ENCODE measurements at regions not wholly inside any gene's neighbourhood (a gene's known extent, or its start where the extent isn't known, plus 50 kb on each side); places are given as distances from the start of the nearest gene placed in this dataset.
"Not testable (repeated sequence)": the region's sequence is repeated elsewhere in the genome, so short reads cannot be mapped to it uniquely, and the experiment has no call there.

DNA sequence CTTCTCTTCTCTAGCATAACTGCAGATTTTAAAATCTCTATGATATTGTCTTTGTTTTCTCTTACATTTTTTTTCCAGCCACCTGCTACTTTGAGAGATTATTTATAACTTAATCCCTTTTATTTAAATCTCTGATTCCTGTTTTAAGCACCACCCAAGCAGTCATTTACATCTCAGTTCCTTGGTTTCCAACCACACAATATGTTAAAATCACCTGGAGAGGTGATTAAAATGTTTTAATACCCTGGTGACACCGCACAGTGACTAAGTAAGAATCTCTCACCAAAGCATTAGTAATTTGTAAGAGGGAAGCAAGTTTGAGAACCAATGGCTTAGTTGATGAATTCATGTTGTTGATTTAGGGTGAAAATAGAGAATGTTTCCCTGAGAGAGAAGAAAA lies 849.8 kb downstream of the TMTC2 start:
- no peak for ATAC-seq

DNA sequence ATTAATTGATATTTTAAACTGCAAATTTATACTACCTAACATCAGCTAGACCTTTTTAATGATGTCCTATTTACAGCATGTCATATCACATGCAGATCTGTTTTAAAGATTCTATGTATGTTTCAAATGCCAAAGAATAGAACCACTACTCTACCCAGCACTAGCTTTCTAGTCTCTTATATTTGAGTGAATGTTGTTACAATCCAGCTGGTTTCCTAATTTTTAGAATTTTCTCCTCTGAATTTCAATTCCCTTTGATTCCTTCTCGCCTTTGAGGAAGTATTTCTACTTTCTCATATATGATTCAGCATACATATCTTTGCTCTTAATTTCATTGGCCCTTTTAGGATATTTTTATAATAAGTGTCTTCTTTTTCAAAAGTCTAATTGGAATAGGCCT lies 841.9 kb downstream of the TMTC2 start:
- no peak for ATAC-seq

DNA sequence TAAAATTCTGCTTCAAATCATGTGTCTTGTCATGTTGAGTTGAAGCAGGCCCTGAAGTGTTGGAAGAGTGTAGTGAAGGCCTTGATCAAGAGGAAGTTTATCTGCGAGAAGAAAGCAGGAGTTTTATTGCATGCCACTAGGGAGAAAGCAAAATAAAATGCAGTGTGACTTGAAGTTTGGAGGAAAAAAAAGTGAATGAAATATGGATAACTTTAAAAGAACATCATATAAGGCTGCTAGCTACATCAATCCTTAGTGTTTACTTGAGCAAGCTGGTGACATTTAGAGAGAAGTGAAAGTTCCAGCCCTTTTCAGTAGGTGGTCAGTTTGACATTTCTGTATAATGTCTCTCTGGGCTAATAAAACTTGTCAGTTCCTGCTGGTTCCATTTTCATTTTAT lies 841.1 kb downstream of the TMTC2 start:
- ATAC-seq = no peak

DNA sequence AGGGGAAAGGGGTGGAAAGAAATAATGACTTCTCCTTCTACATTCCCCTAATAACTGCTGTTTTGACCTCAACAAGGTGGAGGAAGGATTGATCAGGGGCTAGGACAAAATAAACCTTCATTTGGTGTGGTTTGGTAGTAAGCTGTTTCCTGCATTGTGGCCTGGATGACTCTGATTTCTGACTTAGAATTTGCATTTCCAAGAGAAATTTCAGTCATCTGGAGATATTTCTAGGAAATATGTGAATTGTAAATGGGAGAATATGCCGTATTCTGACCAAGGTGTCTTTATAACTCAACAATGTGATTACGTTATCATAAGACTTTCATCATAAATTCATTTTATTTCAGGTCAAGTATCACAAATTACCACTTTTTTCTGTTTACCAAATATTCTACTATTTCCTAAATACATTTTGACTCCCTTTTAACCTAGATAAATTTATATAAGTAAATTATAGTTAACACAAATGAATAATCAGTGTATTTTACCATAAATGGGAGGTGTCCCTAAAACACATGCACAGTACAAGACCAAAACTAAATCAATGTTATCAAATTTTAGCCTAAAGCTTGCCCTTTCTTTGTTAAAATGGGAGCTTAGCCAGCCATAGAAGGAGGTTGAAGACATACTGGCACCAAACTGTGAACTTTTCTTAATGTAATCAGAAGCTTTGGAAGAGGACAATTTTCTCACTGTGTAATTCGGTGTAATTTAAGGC lies 828.8 kb downstream of the TMTC2 start:
- no peak for ATAC-seq

DNA sequence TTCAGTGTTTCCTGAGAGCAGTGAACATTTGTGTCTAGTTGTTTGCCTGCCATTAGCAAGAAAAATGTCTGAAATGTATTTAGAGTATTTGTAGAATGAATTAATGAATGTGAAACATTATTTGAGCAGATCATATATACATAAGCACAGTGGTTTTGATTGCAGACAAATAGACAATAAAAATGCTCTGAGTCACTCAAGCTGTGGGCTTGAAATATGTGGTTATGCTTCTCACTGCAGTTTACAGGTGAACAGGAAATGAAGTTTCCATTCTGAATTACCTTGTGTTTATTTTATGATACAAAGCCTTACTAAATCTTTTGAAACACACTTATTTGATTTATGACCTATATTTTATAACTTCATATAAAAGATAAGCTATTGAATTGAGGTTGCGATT lies 827.7 kb downstream of the TMTC2 start:
- ATAC-seq = peak; percentile 59

DNA sequence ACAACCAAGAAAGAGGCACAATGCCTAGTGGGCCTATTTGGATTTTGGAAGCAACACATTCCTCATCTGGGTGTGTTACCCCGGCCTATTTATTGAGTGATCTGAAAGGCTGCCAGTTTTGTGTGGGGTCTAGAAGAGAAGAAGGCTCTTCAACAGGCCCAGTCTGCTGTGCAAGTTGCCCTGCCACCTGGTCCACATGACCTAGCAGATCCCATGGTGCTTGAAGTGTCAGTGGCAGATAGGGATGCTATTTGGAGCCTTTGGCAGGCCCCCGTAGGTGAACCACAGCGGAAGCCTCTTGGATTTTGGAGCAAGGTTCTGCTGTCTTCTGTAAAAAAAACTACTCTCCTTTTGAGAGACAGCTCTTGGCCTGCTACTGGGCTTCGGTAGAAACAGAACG lies 820.1 kb downstream of the TMTC2 start:
- no peak for ATAC-seq

DNA sequence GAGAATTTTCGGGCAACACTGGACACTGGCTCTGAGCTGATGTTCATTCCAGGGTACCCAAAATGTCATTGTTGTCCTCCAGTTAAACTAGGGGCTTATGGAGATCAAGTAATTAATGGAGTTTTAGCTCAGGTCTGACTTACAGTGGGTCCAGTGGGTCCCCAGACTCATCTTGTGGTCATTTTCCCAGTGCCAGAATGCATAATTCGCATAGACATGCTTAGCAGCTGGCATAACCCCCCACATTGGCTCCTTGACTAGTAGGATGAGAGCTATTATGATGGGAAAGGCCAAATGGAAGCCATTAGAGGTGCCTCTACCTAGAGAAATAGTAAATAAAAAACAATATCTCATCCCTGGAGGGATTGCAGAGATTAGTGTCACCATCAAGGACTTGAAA lies 818.9 kb downstream of the TMTC2 start:
- ATAC-seq = no peak

DNA sequence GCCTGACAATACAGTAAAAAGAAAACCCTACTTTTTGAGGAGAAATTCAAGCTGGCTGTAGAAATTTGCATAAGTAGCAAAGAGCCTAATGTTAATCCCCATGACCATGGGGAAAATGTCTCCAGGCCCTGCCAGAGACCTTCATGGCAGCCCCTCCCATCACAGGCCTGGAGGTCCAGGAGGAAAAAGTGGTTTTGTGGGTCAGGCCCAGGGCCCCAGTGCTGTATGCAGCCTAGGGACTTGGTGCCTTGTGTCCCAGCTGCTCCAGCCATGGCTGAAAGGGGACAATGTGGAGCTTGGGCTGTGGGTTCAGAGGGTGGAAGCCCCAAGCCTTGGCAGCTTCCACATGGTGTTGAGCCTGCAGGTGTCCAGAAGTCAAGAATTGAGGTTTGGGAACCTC lies 813.2 kb downstream of the TMTC2 start:
- not testable (repeated sequence) for ATAC-seq

DNA sequence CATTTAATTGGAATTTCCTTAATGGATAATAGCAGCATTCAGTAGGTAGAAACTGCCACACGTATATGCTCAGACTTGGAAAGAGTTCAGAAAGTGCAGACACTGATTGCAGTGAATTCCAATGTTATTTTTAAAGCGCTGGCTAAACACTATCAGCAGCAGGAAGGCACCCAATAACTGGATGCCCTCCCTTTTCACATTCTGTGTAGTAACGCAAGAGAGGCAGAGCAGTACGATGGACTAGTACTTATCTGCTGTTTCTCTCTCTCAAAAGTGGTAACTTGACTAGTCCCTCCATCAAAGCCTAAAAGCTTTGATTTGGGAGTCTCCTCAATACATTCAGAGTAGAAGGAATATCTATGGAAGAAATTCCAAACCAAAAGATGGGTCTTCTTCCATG lies 791.0 kb downstream of the TMTC2 start:
- ATAC-seq = no peak

DNA sequence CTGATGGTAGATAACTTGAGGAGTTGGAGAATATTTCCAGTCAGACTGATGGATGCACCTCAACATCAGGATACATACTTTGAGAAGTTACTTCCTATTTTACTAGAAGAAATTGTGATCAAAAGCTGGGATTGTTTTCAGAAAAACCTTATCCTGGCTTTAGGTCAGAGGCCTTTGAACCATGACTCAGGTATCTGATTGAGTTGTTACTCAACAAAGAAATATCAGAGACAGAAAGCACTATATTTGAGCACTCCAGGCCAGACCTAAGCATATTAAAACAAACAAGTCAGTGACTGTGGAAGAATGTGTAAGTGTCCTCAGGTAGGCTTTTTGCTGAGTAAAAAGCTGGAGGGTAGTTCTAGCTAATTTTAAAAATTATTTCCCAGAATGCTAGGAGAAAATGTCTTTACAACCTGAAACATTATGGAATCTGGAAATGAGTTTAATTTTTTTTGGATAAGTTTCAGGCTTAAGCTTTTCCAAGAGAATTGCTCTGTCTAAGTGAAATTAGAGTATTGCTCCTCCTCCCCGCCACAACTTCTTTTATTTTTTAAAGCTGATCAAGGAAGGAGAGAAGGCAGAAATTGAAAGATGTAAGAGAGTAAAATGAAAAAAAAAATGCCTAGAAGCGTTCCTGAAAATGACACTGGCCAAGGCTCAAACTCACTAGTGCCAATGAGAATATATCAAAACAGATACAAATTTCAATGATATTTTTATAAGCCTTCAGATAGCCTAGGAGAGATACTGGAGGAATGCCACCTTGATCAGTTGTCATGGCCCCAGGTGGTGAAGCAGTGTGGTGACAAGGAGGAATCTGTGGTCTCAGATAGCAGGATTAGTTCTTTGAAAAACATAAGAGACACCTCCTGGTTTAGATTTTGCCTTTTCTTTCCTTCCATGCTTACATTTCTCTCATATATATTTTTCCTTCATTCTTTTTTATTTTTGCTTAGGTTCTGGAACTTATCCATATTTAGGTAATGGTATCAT lies 790.3 kb downstream of the TMTC2 start:
- no peak for ATAC-seq

DNA sequence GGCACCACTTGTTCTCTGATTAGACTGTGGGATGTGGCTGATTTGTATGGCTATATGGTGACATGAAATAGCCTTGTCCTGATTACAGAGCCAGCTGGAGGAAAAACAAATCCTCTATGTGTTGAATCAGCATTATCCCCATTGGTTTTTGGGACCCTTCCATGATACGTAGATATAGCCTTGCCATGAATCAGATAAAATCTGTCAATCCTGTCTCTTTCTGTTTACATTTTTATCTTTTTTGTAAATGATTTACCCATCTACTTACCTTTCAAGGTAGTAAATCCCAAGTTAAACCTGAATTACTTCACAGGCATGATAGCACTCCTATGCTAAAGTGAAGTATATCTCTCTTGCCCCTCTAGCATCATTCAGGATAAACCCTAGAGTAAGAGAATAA lies 789.3 kb downstream of the TMTC2 start:
- no peak for ATAC-seq

DNA sequence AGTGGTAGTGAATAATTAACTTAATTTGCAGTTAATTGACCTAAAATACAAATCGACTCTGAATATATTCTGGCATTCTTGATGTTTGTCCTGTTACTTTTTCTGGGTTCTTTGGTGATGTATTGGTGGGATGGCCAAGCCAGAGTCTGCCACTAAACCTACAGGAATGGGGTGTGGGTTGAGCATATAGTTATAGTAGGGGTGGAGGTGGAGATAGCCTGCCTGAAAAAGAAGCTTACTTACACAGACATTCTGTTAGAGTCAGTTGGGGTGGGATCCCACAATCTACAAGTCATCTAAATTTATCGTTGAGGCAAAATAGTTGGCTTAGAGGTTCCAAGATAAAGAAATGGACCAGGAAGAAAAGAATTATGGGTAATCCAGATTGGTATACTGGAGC lies 787.7 kb downstream of the TMTC2 start:
- ATAC-seq = no peak

DNA sequence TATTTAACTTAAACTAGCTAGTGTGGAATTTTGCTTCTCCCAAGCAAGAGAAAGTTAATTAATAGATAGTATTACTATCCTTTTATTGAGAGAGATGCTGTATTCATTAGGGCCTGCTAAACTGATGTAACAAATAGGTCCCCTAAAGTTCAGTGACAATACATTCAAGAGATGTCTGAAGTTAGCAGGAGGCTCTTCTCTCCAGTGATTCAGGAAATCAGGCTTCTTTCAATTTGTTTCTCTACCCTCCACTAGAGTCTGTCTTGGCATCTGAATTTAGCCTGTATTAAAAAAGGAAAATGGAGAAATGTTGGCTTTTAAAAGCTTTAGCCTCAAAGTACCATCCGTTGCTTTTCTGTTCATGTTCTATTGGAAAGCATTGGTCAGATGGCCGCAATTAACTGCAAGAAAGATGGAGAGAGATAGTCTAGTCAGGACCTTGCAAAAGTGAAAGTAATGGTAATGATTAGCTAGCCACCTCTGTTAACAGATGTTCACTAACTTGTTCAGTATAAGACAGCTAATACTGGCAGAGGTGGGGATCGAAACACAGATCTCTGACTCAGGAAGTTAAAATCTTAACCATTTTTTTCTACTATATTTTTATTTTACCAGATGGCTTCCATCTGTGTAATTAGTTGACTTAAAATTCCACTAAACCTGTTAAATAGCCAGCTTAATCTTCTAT lies 786.8 kb downstream of the TMTC2 start:
- ATAC-seq = no peak

DNA sequence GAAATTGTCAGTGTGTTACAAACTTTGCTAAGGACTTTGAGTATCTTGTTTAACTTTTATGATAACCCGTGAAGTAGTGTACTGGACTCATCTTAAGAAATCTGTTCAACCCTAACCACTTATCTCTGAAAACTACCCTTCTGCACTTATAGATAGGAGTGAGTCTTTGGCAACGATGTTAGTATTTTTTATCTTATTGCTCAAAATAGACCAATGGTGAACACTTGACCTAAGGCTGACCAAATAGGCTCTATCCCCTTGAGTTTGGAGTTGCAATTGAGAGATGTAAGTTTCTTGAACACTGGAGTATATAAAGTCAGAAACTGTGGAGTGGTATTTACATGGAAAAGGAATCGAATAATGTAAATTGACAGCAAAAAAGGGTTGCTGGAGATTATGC lies 786.1 kb downstream of the TMTC2 start:
- no peak for ATAC-seq

DNA sequence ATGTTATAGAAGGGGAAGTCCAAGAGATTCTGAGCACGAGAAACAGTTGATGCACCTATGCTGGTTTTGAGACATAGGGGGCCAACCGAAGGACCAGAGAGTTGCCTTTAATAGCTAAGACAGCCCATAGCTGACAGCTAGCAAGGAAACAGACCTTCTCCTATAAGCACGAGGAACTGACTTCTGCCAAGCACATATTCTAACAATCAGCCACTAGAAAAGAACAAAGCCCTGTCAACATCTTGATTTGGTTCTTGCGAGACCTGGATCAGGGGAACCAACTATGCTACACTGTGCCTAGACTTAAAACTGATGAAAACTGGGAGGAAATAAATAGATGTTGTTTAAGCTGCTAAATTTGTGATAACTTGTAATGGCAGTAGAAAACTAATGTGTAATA lies 785.6 kb downstream of the TMTC2 start:
- ATAC-seq = no peak

DNA sequence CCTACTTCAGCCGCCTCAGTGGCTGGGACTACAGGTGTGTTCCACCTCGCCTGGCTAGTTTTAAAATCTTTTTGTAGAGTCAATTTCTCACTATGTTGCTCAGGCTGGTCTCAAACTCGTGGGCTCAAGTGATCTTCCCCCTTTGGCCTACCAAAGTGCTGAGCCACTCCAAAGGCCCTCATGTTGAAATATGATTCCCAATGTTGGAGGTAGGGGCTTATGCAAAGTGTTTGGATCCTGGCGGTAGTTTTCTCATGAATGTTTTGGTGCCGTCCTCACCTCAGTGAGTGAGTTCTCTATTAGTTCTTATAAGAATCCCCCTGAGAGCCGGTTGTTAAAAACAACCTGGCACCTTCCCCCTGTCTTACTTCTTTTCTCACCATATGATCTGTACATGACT lies 784.6 kb downstream of the TMTC2 start:
- ATAC-seq = no peak

DNA sequence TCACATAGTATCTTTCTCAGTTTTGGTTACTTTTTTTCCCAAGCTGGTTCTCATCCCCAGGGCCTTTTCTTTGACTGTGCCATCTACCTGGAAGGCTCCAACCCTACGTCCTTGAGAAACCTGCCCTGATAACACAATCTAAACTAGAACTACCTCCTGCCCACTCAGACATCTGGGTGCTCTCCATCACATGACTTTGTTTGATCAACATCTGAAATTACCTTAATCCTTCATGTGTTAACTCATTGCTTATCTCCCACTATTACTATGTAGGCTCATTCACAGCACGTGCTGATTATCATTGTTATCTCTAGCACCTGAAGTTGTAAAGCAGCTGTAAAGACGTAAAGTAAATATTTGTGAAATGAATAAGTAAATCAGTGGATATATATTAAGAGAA lies 784.0 kb downstream of the TMTC2 start:
- no peak for ATAC-seq

DNA sequence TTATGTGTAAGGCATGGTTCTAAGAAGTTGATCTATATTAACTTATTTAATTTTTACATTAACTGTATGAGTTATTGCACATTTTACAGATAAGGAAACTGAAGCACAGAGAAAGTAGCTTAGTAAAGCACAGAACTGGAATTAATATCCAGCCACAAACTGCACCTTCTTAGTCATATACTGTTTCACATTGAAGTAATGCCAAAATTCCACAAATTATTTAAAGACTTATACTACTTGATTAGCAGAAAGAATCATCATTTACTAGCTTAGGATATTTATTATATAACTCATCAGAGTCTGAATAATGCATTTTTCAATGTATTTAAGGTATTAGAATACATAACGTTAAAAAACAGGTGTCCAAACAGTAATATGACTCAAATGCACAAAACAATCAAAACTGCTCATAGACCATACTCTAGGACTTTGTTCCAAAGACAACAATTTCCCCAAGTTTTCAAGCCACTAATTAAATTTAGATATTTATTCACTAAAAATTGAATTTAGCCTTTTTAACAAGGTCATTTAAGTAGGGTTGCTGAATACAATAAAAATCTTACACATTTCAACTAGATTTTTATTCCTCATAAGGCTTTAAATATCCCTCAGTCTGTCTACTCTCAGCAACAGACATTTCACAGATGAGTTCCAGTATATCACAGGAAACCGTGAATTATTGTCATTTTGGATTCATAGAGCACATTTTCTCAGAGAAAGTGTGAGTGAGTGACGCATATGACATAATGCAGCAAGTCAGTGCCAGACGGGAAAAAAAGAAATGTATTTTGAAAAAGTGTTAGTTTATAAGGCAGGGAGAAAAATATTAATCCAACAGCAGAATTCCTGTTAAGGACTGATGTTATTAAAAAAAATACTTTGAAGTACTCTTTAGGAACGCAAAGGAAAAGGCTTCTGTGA lies 782.5 kb downstream of the TMTC2 start:
- no peak for ATAC-seq

DNA sequence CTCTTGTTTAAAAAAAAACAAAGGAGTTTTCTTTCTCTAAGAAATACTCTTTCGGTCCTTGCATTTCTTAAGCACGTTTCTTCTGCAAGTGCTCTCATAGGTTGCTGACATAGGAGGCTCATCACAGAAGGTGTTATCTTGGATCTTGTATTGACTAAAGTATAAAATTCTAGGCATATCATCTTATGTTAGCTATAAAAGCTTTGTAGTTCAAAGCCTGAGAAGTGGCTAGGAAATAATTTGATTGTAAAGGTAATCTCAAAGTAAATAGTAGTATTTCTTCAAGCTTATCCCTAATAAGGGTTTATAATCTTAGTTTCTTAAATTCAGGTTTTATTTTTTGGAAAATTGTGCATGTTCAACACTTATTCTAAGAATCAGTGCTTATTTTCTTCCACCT lies 778.9 kb downstream of the TMTC2 start:
- ATAC-seq = no peak

DNA sequence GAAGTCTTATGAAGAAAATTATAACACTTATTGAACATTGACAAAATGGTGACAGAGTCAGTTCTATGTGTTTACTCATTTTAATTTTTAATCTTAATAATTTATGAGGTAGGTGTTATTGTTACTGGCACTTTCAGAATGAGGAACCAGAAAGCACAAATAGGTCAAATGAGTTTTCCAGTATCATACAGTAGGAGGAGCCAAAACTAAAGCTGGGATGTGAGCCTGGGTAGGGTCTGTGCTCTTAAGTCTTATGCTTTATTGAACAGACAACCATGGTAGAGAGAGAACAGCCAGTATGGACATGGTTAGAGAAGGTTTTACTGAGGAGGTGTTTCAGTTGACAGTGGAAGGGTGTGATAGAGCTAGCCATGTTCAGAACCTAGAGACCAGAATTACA lies 775.7 kb downstream of the TMTC2 start:
- no peak for ATAC-seq

DNA sequence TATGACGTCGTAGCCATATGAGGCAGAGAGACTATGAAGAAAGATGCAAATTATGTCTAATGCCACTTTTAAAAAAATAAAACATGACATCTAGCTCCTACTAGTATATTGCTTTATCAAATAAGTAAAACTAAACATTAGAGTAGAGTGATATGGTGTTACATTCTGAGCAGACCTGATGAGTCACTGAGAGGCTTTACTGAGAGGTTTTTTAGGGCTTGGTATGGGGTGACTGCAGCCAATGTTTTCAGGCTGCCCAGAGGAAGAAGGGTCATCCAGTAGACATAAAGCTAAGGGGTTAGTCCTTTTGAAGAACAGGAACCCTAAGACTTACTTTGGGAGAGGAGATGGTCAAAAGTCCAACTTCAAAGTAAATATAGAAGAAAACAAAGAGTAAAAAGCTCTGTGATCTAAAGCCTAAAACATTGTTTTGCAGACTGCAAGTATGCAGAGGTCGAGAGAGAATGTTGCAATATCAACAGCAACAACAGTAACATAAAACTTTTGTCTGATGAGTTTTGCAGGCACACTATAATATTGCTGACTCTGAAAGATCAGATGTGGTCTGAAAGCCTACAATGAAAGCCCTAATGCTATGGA lies 774.7 kb downstream of the TMTC2 start:
- ATAC-seq = no peak

DNA sequence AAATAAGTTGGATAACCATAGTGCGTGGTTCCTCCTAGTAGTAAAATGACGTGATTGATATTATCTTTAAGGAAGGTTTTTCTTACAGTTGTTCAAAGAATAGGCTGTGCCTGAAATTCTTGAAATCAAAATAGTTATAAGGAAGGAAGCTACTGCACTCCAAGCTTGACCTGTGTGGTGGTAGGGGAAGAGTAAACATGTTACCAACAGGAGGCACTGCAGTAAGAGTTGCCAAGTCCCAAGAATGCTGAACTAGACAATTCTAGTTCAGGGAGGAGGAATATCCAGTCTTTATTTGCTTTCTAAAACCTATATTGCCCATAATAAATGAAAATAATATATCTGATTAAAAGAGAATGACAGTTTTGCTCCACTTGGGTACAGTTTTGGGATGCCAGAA lies 764.5 kb downstream of the TMTC2 start:
- no peak for ATAC-seq
